ENCODE measurements at regions not wholly inside any gene's neighbourhood (a gene's known extent, or its start where the extent isn't known, plus 50 kb on each side); places are given as distances from the start of the nearest gene placed in this dataset.

GRCh38 chr3:106113747-106114146, 244.9 kb upstream of the CBLB start:
- no peak for DNase-seq (ENCODE audit: low spot score)
- TF ChIP-seq CTCF (IDR thresholded peaks at IDR 0.05; ENCODE audit: extremely low read depth, missing control alignments): no peak

GRCh38 chr3:106114220-106114619, 245.4 kb upstream of the CBLB start:
- no peak for TF ChIP-seq CTCF (IDR thresholded peaks at IDR 0.05; ENCODE audit: extremely low read depth, missing control alignments)
- no peak for DNase-seq (ENCODE audit: low spot score)

GRCh38 chr3:106114848-106115247, 246.0 kb upstream of the CBLB start:
- no peak for DNase-seq (ENCODE audit: low spot score)
- no peak for TF ChIP-seq CTCF (IDR thresholded peaks at IDR 0.05; ENCODE audit: extremely low read depth, missing control alignments)

- no peak for TF ChIP-seq CTCF (IDR thresholded peaks at IDR 0.05; ENCODE audit: extremely low read depth, missing control alignments)
These were observed 246.7 kb upstream of the CBLB start for GRCh38 chr3:106115557-106115956.

GRCh38 chr3:106116733-106117489, 248.1 kb upstream of the CBLB start:
- TF ChIP-seq CTCF (IDR thresholded peaks at IDR 0.05; ENCODE audit: extremely low read depth, missing control alignments): no peak
- DNase-seq (ENCODE audit: low spot score): no peak

More at GRCh38 chr3:106115557-106115956, 246.7 kb upstream of the CBLB start:
- no peak for DNase-seq (ENCODE audit: low spot score)

GRCh38 chr3:106117490-106117858, 248.7 kb upstream of the CBLB start:
- DNase-seq (ENCODE audit: low spot score): no peak
- no peak for TF ChIP-seq CTCF (IDR thresholded peaks at IDR 0.05; ENCODE audit: extremely low read depth, missing control alignments)

- no peak for DNase-seq (ENCODE audit: low spot score)
- TF ChIP-seq CTCF (IDR thresholded peaks at IDR 0.05; ENCODE audit: extremely low read depth, missing control alignments): no peak
These were observed 250.8 kb upstream of the CBLB start for GRCh38 chr3:106119614-106120082.

Data from GM20000 (cell line).